A549 (cell line): ENCODE measurements at regions not wholly inside any gene's neighbourhood (a gene's known extent, or its start where the extent isn't known, plus 50 kb on each side); places are given as distances from the start of the nearest gene placed in this dataset.
A peak's percentile ranks its signal among the peaks of the same experiment; 100 is the strongest.

ENCODE experiments used
- ATAC-seq, 2 experiments: fragments of 200-7000 bp in 1 of 2; fragments of >200 bp in 1 of 2; cut with Nextera tagmentation in 1 of 2; cut with Tn5 transposase in 1 of 2; 3 replicates each; pipeline versions ENCODE4 v1.8.0 to v1.9.1; 2018 to 2020; ENCODE audit warnings: mild to moderate bottlenecking in 1 of 2, moderate library complexity in 1 of 2
- CTCF ChIA-PET: fragments of 300-600 bp; sonication (Branson Sonifier 250); formaldehyde crosslinking; extraction: SDS; loops from one replicate; lab custom pipeline; 2021; ENCODE audit warnings: antibody characterized with exemption, inconsistent platforms; lab: Yijun Ruan, JAX
- POLR2A ChIA-PET: fragments of 350-600 bp; formaldehyde crosslinking; extraction: SDS; loops from one replicate; lab custom pipeline; 2021; ENCODE audit warnings: antibody characterized with exemption, inconsistent platforms; lab: Yijun Ruan, JAX
- DNase-seq, 2 experiments: peaks; one replicate each; pipeline versions ENCODE4 v3.0.0 to v3.0.0-alpha.2; 2011 to 2016; ENCODE audit warnings: low read depth in 1 of 2, low spot score in 1 of 2
- FAIRE-seq: peaks from 2 replicates; lab custom pipeline; 2011; peaks lifted over from hg19 to GRCh38; lab: Jason Lieb, UNC
- H3K27ac ChIP-seq, 2 experiments: fragments of >200 bp; sonication (Bioruptor Twin); formaldehyde crosslinking; 3 replicates each; pipeline ENCODE4 v1.5.1; 2016 to 2017
- H3K4me1 ChIP-seq: fragments of >200 bp; sonication (Bioruptor Twin); formaldehyde crosslinking; 3 replicates; pipeline ENCODE4 v1.6.1; 2016
- H3K4me2 ChIP-seq: fragments of >200 bp; sonication (Bioruptor Twin); formaldehyde crosslinking; 3 replicates; pipeline ENCODE4 v1.6.1; 2016
- H3K4me3 ChIP-seq: fragments of >200 bp; sonication (Bioruptor Twin); formaldehyde crosslinking; 3 replicates; pipeline ENCODE4 v1.5.1; 2016
- H3K9me3 ChIP-seq: fragments of >200 bp; sonication (Bioruptor Twin); formaldehyde crosslinking; 3 replicates; pipeline ENCODE4 v1.6.1; 2016
- BHLHE40 ChIP-seq: IDR thresholded peaks from 2 replicates; pipeline ENCODE4 v1.6.1; 2012; ENCODE audit warnings: low read depth, low read length, inconsistent platforms
- CHD4 ChIP-seq: fragments of 200-600 bp; sonication (generic); IDR thresholded peaks from 2 replicates; pipeline ENCODE4 v1.6.1; 2016; ENCODE audit warnings: antibody characterized with exemption, mild to moderate bottlenecking, borderline replicate concordance
- EHF ChIP-seq: fragments of 250-450 bp; sonication (Bioruptor Pico); IDR thresholded peaks from 2 replicates; pipeline ENCODE4 v1.5.0; 2020; ENCODE audit warnings: mild to moderate bottlenecking
- FOSL2 ChIP-seq, 2 experiments: fragments of 450-650 bp in 1 of 2; fragments of >200 bp in 1 of 2; sonication (Bioruptor Twin) in 1 of 2; formaldehyde crosslinking; IDR thresholded peaks; 2 replicates each; pipeline versions ENCODE4 v1.5.0 to v1.6.1; 2016 to 2020; ENCODE audit warnings: mild to moderate bottlenecking in 1 of 2, moderate library complexity in 1 of 2
- HEYL ChIP-seq: fragments of 250-450 bp; sonication (Bioruptor Pico); IDR thresholded peaks from 2 replicates; pipeline ENCODE4 v1.8.0; 2021; ENCODE audit warnings: mild to moderate bottlenecking, moderate library complexity
- JUNB ChIP-seq: fragments of >200 bp; sonication (Bioruptor Twin); formaldehyde crosslinking; IDR thresholded peaks from 2 replicates; pipeline ENCODE4 v1.6.1; 2016
- MAFK ChIP-seq: fragments of 450-650 bp; IDR thresholded peaks from 2 replicates; pipeline ENCODE4 v1.6.1; 2014; ENCODE audit not compliant: partially characterized antibody
- MAZ ChIP-seq: fragments of 150-350 bp; IDR thresholded peaks from 2 replicates; pipeline ENCODE4 v1.6.1; 2014; ENCODE audit warnings: antibody characterized with exemption, low read depth, low read length, borderline replicate concordance
- NR3C1 ChIP-seq: fragments of >200 bp; sonication (Bioruptor Twin); formaldehyde crosslinking; IDR thresholded peaks from 3 replicates; pipeline ENCODE4 v1.6.1; 2017
- POLR2AphosphoS2 ChIP-seq: conservative IDR thresholded peaks from 2 replicates; pipeline ENCODE4 v1.6.1; 2012; ENCODE audit warnings: low read length, improper control_type of control experiment, inconsistent platforms
- RNF2 ChIP-seq: fragments of 200-600 bp; sonication (generic); IDR thresholded peaks from 2 replicates; pipeline ENCODE4 v1.6.1; 2016; ENCODE audit warnings: low read depth, mild to moderate bottlenecking, antibody characterized with exemption, moderate library complexity, borderline replicate concordance
- TFCP2L1 ChIP-seq: fragments of 250-450 bp; sonication (Bioruptor Pico); IDR thresholded peaks from 2 replicates; pipeline ENCODE4 v1.5.0; 2021; ENCODE audit warnings: mild to moderate bottlenecking
- TP53 ChIP-seq: fragments of 250-450 bp; sonication (Bioruptor Pico); IDR thresholded peaks from 2 replicates; pipeline ENCODE4 v1.5.0; 2021; ENCODE audit warnings: mild to moderate bottlenecking, moderate library complexity
- ZC3H11A ChIP-seq: fragments of 450-650 bp; IDR thresholded peaks from 2 replicates; pipeline ENCODE4 v1.6.1; 2014; ENCODE audit warnings: antibody characterized with exemption, mild to moderate bottlenecking
- WGBS: methylation state at CpG from one replicate; pipeline ENCODE4 v1.1.6; 2017; ENCODE audit errors: missing lambda C conversion rate; 5-methylcytosine and 5-hydroxymethylcytosine counted together
- TF ChIP-seq, protein P1 (sequence below): fragments of >200 bp; sonication (Bioruptor Twin); formaldehyde crosslinking; IDR thresholded peaks from 3 replicates; pipeline ENCODE4 v1.5.1; 2016
- TF ChIP-seq, protein P2 (sequence below): fragments of 450-650 bp; IDR thresholded peaks from 2 replicates; pipeline ENCODE4 v1.6.1; 2014; ENCODE audit warnings: antibody characterized with exemption
- TF ChIP-seq, protein P3 (sequence below): fragments of 250-450 bp; sonication (Bioruptor Pico); IDR thresholded peaks from 2 replicates; pipeline ENCODE4 v1.5.0; 2020; ENCODE audit warnings: low read depth, mild to moderate bottlenecking, moderate library complexity
- TF ChIP-seq, protein P4 (sequence below): fragments of >200 bp; sonication (Bioruptor Twin); formaldehyde crosslinking; IDR thresholded peaks from 3 replicates; pipeline ENCODE4 v1.6.1; 2016
- TF ChIP-seq, protein P5 (sequence below): fragments of 150-350 bp; IDR thresholded peaks from 2 replicates; pipeline ENCODE4 v1.6.1; 2014; ENCODE audit warnings: low read depth, mild to moderate bottlenecking, low read length
- TF ChIP-seq, protein P6 (sequence below): fragments of >200 bp; sonication (Bioruptor Twin); formaldehyde crosslinking; IDR thresholded peaks from 2 replicates; pipeline ENCODE4 v1.6.1; 2016

DNA sequence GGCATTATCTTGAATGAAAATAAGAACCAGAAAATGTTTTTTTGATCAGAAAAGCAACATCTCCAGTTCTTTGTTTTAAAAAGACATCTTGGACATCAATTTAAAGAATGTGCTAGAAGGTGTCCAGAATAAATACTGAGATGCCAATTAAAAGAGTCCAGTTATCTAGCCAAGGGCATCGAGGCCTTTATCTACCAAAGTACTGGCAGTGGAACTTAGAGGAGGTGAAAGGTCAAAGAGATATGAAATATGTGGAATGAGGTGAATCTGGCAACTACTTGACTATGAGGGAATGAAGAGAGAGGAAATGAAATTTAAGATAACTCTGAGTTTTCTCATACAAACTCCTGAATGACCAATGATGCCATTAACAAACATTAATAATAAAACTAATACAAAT is 154.3 kb upstream of the GNAI1 start:
- Histone ChIP-seq H3K4me1 (peaks cover 28% of the 10 kb centered on the region), H3K9me3 (no peaks in the 10 kb centered on the region), H3K4me2 (no peak overlapping the region), H3K27ac (no peak overlapping the region), H3K4me3 (no peak overlapping the region)
- POLR2A ChIA-PET = no interaction called here
- TF ChIP-seq JUNB (no peak), RNF2 (no peak), EHF (CRISPR knock-in tag) (no peak), MAFK (no peak), CHD4 (no peak), TP53 (CRISPR knock-in tag) (no peak), TFCP2L1 (no peak)
- TF ChIP-seq, protein P1, sequence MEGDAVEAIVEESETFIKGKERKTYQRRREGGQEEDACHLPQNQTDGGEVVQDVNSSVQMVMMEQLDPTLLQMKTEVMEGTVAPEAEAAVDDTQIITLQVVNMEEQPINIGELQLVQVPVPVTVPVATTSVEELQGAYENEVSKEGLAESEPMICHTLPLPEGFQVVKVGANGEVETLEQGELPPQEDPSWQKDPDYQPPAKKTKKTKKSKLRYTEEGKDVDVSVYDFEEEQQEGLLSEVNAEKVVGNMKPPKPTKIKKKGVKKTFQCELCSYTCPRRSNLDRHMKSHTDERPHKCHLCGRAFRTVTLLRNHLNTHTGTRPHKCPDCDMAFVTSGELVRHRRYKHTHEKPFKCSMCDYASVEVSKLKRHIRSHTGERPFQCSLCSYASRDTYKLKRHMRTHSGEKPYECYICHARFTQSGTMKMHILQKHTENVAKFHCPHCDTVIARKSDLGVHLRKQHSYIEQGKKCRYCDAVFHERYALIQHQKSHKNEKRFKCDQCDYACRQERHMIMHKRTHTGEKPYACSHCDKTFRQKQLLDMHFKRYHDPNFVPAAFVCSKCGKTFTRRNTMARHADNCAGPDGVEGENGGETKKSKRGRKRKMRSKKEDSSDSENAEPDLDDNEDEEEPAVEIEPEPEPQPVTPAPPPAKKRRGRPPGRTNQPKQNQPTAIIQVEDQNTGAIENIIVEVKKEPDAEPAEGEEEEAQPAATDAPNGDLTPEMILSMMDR = no peak
- TF ChIP-seq, protein P2, sequence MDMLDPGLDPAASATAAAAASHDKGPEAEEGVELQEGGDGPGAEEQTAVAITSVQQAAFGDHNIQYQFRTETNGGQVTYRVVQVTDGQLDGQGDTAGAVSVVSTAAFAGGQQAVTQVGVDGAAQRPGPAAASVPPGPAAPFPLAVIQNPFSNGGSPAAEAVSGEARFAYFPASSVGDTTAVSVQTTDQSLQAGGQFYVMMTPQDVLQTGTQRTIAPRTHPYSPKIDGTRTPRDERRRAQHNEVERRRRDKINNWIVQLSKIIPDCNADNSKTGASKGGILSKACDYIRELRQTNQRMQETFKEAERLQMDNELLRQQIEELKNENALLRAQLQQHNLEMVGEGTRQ = no peak
- TF ChIP-seq, protein P3, sequence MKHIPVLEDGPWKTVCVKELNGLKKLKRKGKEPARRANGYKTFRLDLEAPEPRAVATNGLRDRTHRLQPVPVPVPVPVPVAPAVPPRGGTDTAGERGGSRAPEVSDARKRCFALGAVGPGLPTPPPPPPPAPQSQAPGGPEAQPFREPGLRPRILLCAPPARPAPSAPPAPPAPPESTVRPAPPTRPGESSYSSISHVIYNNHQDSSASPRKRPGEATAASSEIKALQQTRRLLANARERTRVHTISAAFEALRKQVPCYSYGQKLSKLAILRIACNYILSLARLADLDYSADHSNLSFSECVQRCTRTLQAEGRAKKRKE (CRISPR knock-in tag) = no peak
- TF ChIP-seq, protein P4, sequence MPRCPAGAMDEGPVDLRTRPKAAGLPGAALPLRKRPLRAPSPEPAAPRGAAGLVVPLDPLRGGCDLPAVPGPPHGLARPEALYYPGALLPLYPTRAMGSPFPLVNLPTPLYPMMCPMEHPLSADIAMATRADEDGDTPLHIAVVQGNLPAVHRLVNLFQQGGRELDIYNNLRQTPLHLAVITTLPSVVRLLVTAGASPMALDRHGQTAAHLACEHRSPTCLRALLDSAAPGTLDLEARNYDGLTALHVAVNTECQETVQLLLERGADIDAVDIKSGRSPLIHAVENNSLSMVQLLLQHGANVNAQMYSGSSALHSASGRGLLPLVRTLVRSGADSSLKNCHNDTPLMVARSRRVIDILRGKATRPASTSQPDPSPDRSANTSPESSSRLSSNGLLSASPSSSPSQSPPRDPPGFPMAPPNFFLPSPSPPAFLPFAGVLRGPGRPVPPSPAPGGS = no peak
- TF ChIP-seq, protein P5, sequence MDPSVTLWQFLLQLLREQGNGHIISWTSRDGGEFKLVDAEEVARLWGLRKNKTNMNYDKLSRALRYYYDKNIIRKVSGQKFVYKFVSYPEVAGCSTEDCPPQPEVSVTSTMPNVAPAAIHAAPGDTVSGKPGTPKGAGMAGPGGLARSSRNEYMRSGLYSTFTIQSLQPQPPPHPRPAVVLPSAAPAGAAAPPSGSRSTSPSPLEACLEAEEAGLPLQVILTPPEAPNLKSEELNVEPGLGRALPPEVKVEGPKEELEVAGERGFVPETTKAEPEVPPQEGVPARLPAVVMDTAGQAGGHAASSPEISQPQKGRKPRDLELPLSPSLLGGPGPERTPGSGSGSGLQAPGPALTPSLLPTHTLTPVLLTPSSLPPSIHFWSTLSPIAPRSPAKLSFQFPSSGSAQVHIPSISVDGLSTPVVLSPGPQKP = no peak
- no peak for ATAC-seq
- DNase-seq = no peak
- CTCF ChIA-PET = no interaction called here
- no peak for FAIRE-seq
- WGBS = 53% methylated on average over 1 of the region's 1 CpG

DNA sequence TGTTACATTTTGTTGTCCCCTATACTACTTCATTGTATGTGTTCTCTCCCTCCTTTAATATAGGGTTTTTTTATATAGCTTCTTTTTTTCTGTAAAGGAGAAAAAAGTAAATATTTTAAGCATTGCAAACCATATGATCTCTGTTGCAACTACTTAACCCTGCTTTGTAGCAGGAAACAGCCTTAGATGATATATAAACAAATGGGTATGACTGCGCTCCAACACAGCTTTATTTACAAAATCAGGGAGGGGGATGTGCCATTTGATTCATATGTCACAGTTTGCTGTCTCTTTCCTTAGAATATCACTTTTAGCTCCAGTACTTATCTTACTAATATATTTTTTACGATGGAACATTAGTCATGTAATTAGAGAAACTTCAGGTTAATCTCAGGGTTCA is 155.2 kb upstream of the GNAI1 start:
- Histone ChIP-seq H3K27ac (no peak overlapping the region), H3K4me1 (peaks cover 28% of the 10 kb centered on the region), H3K4me3 (no peak overlapping the region), H3K4me2 (0 out of 3 replicates have a peak overlapping the region, but pooled peaks have one; percentile 6), H3K9me3 (no peaks in the 10 kb centered on the region)
- FAIRE-seq (no peak), DNase-seq (no peak), ATAC-seq (no peak)
- TF ChIP-seq, protein P6, sequence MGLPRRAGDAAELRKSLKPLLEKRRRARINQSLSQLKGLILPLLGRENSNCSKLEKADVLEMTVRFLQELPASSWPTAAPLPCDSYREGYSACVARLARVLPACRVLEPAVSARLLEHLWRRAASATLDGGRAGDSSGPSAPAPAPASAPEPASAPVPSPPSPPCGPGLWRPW = no peak
- no peak for TF ChIP-seq RNF2
- TF ChIP-seq, protein P5 = no peak
- no peak for TF ChIP-seq BHLHE40
- TF ChIP-seq CHD4 = no peak
- no peak for TF ChIP-seq HEYL (CRISPR knock-in tag)
- TF ChIP-seq ZC3H11A = no peak
- TF ChIP-seq NR3C1 = no peak
- TF ChIP-seq, protein P3 (CRISPR knock-in tag) = no peak
- TF ChIP-seq POLR2AphosphoS2 = no peak
- no peak for TF ChIP-seq MAZ
- no peak for TF ChIP-seq FOSL2 (IDR thresholded peaks at IDR 0.05)
- TF ChIP-seq FOSL2 (CRISPR knock-in tag; IDR thresholded peaks at IDR 0.05) = no peak
- POLR2A ChIA-PET = no interaction called here
- CTCF ChIA-PET = no interaction called here
- 31% methylated on average over 2 of the region's 2 CpGs for WGBS
